Thoracic aorta (tissue), 2 donors: ENCODE measurements at regions not wholly inside any gene's neighbourhood (a gene's known extent, or its start where the extent isn't known, plus 50 kb on each side); places are given as distances from the start of the nearest gene placed in this dataset.

Experiments
- ATAC-seq: fragments of 150-250 bp; one replicate; pipeline ENCODE4 v1.8.0; 2017; ENCODE audit warnings: low read depth; ENCODE audit not compliant: insufficient number of reproducible peaks, low FRiP score
- DNase-seq: peaks from one replicate; pipeline ENCODE4 v3.0.0-alpha.2; 2020; ENCODE audit warnings: low spot score
- H3K27ac ChIP-seq, 2 donors: fragments of 200-600 bp; sonication (generic); 1 replicate in 1 of 2; 2 replicates in 1 of 2; pipeline ENCODE4 v1.5.1; 2016; ENCODE audit warnings: mild to moderate bottlenecking in 2 of 2, moderate library complexity in 2 of 2
- H3K27me3 ChIP-seq: fragments of 200-600 bp; sonication (generic); replicated peaks from 2 replicates; pipeline ENCODE4 v1.6.0; 2016; ENCODE audit warnings: mild to moderate bottlenecking; ENCODE audit not compliant: insufficient read depth
- H3K36me3 ChIP-seq: fragments of 200-600 bp; sonication (generic); one replicate; pipeline ENCODE4 v1.5.1; 2016
- H3K4me1 ChIP-seq, 2 donors: fragments of 200-600 bp; sonication (generic); 1 replicate in 1 of 2; 2 replicates in 1 of 2; pipeline versions ENCODE4 v1.5.1 to v1.6.0; 2016; ENCODE audit warnings: low read depth in 2 of 2, mild to moderate bottlenecking in 1 of 2; ENCODE audit not compliant: control insufficient read depth in 1 of 2
- H3K4me3 ChIP-seq: fragments of 200-600 bp; sonication (generic); 2 replicates; pipeline ENCODE4 v1.5.1; 2016; ENCODE audit warnings: mild to moderate bottlenecking
- H3K9me3 ChIP-seq: fragments of 200-600 bp; sonication (generic); 2 replicates; pipeline ENCODE4 v1.5.1; 2016
- CTCF ChIP-seq: fragments of 200-600 bp; sonication (generic); IDR thresholded peaks from one replicate; pipeline ENCODE4 v1.5.1; 2019; ENCODE audit warnings: antibody characterized with exemption

DNA sequence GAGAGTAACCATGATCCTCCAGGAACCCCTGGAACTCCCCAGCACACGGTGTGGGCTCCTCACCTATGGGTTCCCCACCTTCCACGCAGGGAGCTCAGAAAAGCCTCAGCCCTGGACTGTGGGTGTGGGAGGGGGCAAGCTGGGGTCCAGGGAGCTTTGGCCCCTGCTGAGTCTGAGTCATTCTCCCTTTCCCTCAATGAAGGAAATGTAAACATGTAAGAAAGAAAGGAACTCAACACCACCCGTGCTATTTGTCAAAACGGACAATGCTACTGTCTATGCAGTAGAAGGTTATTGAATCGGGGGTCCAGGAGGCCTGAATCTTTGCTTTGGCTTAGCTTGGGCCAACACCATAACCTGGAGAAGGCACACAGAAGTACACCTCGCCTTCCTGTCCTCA is 222.8 kb downstream of the PMP22 start:
- Histone ChIP-seq H3K9me3 (no peaks in the 10 kb centered on the region), H3K27ac (no peak overlapping the region), H3K27me3 (no peaks in the 10 kb centered on the region), H3K4me3 (no peak overlapping the region), H3K36me3 (no peaks in the 10 kb centered on the region), H3K4me1 (no peaks in the 10 kb centered on the region)
- TF ChIP-seq CTCF = no peak
- ATAC-seq (no peak), DNase-seq (no peak)

- Histone ChIP-seq H3K4me3 (no peak overlapping the region), H3K27me3 (no peaks in the 10 kb centered on the region), H3K36me3 (no peaks in the 10 kb centered on the region), H3K4me1 (no peaks in the 10 kb centered on the region), H3K9me3 (no peaks in the 10 kb centered on the region), H3K27ac (no peak overlapping the region)
- no peak for TF ChIP-seq CTCF
- no peak for DNase-seq
- ATAC-seq = no peak
Measured at GRCh38 chr17:15039366-15039765, 225.8 kb downstream of the PMP22 start.

GRCh38 chr17:15038656-15039055 is 226.5 kb downstream of the PMP22 start:
- DNase-seq (no peak), ATAC-seq (no peak)
- no peaks in the 10 kb centered on the region for H3K9me3 ChIP-seq
- no peaks in the 10 kb centered on the region for H3K36me3 ChIP-seq
- H3K27me3 ChIP-seq = no peaks in the 10 kb centered on the region
- H3K4me1 ChIP-seq = no peaks in the 10 kb centered on the region
- TF ChIP-seq CTCF = no peak
- H3K27ac ChIP-seq = no peak overlapping the region
- no peak overlapping the region for H3K4me3 ChIP-seq

GRCh38 chr17:15036238-15036637 is 228.9 kb downstream of the PMP22 start:
- Histone ChIP-seq H3K27ac (no peak overlapping the region), H3K27me3 (no peaks in the 10 kb centered on the region), H3K36me3 (no peaks in the 10 kb centered on the region), H3K4me3 (no peak overlapping the region), H3K4me1 (no peaks in the 10 kb centered on the region), H3K9me3 (no peaks in the 10 kb centered on the region)
- no peak for TF ChIP-seq CTCF
- ATAC-seq (no peak), DNase-seq (no peak)

GRCh38 chr17:15031975-15032374 is 233.2 kb downstream of the PMP22 start:
- Histone ChIP-seq H3K4me1 (no peaks in the 10 kb centered on the region), H3K27ac (no peak overlapping the region), H3K36me3 (no peaks in the 10 kb centered on the region), H3K27me3 (no peaks in the 10 kb centered on the region), H3K9me3 (no peaks in the 10 kb centered on the region), H3K4me3 (no peak overlapping the region)
- no peak for TF ChIP-seq CTCF
- no peak for ATAC-seq
- no peak for DNase-seq
